ENCODE measurements at regions not wholly inside any gene's neighbourhood (a gene's known extent, or its start where the extent isn't known, plus 50 kb on each side); places are given as distances from the start of the nearest gene placed in this dataset.

- DNase-seq = no peak
These were observed 833.8 kb downstream of the TRIB2 start for GRCh38 chr2:13550285-13551231.

- DNase-seq = no peak
These were observed 841.6 kb downstream of the TRIB2 start for GRCh38 chr2:13558368-13558767.

DNA sequence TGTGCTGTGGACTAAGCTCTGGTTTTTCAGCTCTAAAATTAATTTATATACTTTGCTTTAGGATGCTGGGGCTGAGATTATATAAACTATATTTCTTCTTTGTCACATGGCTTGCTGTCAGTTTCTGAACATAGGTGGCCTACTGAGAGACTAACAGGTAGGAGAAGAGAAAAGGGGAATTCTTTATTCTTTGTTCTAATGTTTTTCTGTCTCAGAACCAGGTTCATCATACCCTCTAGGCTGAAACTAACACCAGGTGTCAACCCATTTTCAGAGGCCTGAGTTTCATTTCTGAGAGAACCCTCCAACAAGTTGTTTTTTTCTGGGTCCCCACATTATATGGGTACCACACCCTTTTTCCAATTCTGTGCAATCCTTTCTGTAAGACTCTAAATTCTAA, 843.6 kb downstream of the TRIB2 start:
- DNase-seq = no peak

DNA sequence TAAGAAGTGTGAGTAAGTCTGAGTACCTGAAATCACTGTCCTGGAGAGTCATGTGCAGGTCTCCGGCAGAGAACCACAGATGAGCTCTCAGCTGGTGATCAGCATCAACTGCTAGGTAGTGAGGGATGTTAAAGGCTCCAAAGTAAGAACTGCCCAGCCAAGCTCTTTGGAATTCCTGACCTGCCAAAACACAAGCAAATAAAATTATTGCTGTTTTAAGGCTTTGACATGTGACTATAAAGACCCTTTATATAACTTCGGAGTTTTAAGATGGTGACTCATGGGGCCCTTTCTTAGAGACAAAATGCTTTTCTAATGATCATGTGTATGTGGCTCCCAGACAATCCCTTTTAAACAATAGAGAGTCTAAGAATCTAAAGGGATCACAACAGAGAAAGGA, 855.7 kb downstream of the TRIB2 start:
- DNase-seq = no peak

DNA sequence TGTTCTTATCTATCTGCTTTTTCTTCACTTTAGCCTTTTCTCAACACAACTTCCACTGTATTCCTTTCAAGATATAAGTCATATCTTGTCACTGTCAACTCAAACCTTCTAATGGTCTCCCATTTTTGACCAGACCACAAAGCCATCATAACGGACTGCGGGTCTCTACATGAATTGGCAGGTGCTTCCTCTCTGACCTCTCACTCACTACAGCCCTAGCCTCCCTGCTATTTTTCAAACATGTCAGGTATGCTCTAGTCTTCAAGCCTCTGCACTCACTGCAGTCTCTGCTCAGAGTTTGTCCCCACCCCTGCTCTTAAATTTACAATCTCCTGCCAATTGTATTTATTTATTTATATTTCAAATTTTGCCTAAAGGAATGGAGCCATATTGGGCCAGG, 858.1 kb downstream of the TRIB2 start:
- DNase-seq = no peak

DNA sequence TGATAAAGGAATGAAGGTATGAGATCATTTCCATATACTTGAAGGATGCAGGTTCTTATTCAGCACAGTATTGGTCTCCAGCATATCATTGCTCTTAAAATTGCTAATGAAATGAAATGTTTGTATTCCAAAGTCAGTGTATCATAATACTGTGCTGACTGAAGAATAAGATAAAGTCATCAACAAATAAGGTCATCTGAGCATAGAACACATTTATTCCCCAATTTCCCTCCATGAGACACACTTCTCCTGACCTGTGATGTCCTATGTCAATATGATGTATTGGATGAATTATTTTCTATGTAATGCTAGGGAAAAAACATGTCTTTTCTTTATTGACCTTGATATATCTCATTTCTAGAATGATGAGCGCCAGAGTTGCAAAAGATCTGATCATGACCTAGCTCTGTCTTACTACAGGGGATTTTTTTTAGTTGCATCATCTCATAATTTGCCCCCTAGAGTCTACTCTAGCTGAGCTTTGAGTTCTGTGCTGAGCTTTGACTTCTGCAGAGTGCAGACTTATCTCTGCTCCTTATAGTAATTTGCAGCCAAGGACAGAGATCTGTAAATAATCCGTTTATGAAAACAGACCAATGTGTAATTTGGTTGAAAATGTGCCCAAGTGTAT, 859.8 kb downstream of the TRIB2 start:
- no peak for DNase-seq

DNA sequence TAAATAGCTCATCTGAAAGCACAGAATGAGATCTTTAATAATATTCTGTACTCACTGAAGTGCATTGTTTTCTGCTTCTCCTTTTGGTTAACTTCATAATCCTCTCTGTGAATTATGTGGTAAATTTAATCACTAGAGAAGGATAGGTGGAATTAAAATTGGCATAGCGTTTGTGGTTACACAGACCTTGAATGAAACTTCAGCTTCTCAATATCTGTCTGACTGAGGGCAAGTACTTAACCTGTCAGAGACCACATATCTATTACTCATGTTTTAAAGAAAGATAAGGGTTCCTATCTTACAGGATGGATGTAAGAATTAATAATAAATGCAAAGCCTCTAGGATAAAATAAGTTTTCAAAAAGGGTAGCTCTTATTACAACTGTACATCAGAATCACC, 861.8 kb downstream of the TRIB2 start:
- DNase-seq = no peak

DNA sequence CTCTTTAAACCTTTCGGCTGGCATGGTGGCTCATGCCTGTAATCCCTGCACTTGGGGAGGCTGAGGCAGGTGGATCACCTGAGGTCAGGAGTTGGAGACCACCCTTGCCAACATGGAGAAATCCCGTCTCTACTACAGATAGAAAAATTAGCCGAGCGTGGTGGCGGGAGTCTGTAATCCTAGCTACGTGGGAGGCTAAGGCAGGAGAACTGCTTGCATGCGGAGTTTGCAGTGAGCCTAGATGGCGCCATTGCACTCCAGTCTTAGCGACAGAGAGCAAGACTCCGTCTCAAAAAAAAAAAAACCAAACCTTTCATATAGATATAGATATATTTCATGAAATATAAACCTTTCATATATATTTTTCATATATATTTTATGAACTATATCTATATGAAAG, 864.7 kb downstream of the TRIB2 start:
- DNase-seq = no peak

GRCh38 chr2:13583609-13584008, 866.9 kb downstream of the TRIB2 start:
- DNase-seq = no peak

DNA sequence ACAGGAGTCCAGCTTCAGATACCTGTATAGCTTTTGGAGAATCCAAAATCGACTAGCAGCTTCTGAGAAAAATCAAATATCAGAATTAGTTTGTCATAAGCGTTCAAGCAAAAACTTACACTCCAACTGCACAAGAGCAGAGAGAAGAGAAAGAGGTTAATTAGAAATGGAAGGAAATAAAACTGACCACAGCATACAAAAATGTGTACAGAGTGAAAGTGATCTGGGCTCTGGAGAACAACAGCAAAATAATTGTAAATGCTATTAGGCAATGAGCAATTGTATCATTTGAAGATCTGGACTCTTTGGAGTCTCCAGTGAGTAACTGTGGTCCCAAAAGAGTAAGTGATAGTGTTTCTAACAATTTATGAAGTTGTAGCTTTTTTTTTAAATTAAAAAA, 867.3 kb downstream of the TRIB2 start:
- DNase-seq = no peak

DNA sequence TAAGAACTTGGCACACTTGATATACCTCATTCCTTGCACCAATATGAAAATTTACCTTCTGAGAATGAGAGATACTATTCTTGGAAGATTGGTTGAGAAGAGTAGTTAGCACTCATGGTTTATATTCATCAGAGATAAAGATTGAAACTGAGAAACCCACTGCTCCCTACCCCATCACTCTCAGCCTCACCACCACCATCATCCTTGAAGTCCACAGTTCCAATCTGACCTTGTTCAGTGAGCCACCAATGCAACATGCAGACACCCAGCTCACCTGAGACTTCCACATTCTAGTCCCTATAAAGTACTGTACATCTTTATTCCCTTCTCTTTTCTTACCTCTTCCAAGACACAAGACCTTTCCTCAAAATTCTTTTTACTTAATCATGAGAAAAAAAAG, 869.0 kb downstream of the TRIB2 start:
- DNase-seq = no peak

DNA sequence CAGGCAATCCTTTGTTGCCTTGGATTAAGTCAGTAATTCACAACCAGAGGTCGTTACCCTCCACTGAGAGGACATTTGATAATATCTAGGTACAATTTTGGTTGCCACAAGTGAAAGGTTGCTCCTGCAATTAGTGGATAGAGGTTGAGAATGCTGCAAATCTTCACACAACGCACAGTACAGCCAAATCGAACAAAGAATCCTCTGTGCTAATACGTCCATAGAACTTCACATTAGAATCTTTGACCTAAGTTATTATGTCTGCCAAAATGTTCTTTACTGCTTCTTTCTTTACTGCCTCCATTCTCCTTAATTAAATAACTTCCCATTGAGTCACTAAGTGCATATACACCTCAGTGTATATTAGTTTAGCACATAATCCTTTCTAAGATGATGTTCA, 879.5 kb downstream of the TRIB2 start:
- no peak for DNase-seq

DNA sequence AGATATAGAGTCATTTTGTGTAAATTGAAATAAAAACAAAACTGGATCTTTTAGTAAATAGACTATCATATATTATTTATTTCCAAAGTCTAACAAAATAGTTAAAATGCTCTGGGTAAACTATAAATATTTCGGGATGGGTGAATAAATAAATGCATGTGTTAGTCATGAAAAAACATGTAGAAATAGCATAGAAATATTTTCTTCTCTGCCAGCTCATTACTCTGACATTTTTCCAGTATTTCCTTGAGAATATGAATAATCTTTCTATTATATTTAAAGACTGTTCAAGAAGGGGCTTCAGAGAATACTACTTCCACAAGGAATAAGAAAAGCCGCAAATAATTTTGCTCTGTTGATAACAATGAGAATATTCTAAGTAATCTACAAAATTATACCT, 880.4 kb downstream of the TRIB2 start:
- DNase-seq = no peak

DNA sequence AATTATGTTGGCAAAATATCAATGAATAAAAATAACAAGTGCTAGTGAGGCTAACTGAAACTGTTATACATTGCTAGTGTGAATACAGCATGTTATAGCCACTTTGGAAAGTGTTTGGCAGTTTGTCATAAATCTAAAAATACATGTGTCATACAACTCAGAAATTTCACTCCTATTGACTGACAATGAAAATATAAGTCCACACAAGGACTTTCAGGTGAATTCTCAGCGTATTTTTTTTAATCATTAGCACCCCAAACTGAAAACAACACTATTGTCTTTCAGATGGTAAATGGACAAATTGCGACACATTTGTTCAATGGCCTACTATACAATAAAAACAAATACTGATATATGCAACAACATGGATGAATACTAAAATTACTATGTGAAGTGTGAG, 884.8 kb downstream of the TRIB2 start:
- no peak for DNase-seq

DNA sequence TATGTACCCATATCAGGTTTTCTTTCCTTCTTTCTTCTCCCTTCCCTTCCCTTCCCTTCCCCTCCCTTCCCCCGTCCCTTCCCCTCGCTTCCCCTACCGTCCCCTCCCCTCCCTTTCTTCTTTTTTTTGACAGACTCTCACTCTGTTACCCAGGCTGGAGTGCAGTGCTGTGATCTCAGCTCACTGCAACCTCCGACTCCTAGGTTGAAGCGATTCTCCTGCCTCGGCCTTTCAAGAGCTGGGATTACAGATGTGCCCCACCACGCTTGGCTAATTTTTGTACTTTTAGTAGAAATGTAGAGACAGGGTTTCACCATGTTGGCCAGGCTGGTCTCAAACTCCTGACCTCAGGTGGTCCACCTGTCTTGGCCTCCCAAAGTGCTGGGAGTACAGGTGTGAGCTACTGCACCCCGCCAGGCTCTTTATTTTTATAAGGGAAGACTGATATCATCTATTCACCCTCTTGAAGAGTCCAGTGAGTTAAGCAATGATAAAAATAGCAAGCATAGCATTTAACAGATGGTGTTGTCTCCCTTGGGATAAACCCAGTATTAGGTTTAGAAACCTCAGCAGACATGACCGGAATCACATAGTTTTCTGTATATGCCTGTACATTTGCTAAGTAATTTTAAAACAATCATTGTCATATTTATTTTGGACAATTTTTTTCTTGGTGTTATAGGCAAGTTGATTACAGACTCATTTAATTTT, 888.4 kb downstream of the TRIB2 start:
- DNase-seq = no peak

- no peak for DNase-seq
These were observed 890.4 kb downstream of the TRIB2 start for GRCh38 chr2:13607139-13607538.

GRCh38 chr2:13611939-13612338, 895.2 kb downstream of the TRIB2 start:
- no peak for DNase-seq

- DNase-seq = no peak
These were observed 899.3 kb downstream of the TRIB2 start for GRCh38 chr2:13616059-13616458.

DNA sequence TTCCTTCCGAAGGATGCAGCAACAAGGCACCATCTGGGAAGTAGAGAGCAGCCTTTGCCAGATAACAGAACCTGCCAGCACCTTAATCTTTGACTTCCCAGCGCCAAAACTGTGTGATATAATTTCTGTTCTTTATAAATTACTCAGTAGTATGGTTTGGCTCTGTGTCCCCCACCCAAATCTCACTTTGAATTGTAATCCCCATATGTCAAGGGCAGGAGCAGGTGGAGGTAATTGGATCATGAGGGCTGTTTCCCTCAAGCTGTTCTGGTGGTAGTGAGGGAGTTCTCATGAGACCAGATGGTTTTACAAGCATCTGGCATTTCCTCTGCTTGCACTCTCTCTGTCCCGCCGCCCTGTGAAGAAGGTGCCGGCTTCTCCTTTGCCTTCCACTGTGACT, 899.9 kb downstream of the TRIB2 start:
- DNase-seq = no peak

DNA sequence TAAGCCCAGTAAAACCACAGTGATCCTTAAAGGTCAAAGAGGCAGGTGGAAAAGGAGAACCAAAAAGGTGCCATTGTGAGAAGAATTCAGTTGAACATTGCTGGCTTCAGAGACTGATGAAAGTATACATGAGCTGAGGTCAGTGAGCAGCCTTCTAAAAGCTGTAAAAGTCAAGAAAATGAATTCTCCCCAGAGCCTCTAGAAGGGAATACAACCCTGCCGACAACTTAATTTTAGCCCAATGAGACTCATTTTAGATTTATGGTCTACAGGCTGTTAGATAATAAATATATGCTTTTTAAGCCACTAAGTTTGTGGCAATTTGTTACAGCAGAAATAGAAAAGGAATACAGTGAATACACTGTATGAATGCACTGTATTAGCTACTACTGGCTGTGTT, 911.4 kb downstream of the TRIB2 start:
- no peak for DNase-seq

DNA sequence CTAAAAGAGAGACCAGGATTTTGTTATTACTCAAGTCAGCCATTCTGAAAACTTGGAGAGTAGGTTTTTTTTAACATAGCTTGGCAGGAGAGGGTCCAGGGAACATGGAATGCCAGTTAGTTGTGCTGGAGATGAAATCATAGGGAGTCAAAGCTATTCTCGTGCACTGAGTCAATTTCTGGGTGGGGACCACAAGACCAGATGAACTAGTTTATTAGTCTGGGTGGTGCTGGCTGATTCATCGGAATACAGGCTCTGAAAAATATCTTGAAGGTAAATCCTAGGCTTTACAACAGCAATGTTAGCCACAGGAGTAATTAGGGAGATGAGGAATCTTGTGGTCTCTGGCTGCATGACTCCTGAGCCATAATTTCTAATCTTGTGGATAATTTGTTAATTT, 921.4 kb downstream of the TRIB2 start:
- no peak for DNase-seq

- DNase-seq = no peak
These were observed 933.2 kb downstream of the TRIB2 start for GRCh38 chr2:13649918-13650317.

DNA sequence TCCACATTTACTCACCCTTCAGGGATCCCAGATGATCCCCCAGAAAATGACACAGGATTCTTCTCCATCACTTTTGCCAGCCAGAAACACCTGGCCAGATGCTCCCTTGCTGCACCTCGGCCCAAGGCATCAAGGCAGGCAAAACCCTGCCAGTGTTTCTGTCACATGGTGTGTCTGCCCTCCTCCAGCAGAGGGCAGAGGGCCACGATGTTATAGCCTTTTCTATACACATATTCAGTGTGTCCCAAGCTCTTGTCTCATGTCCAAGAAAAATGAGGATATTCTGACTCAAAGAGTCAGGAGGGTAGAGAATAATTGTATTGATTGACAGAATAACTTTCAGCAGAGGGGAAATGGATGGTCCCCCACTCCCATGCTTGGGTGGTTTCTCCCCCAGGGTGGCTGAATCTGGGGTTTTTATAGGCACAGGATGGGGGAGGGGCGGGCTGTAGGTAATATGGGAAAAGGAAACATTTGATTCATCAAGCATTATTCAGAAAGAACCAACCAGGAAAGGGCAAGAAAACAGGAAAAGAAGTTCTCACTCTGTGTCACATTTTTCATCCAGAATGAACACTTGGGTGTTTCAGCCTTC, 933.9 kb downstream of the TRIB2 start:
- DNase-seq = no peak
